ENCODE measurements at regions not wholly inside any gene's neighbourhood (a gene's known extent, or its start where the extent isn't known, plus 50 kb on each side); places are given as distances from the start of the nearest gene placed in this dataset.
"Not testable (repeated sequence)": the region's sequence is repeated elsewhere in the genome, so short reads cannot be mapped to it uniquely, and the experiment has no call there.

DNA sequence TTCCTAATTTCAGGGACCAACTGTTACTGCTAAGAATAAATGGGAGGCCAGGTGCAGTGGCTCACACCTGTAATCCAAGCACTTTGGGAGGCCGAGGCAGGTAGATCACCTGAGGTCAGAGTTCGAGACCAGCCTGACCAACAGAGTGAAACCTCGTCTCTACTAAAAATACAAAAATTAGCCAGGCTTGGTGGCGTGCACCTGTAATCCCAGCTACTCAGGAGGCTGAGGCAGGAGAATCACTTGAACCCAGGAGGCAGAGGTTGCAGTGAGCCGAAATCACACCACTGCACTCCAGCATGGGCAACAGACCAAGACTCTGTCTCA is 95.6 kb upstream of the CHD2 start:
- DNase-seq (ENCODE audit: low spot score): not testable (repeated sequence)

DNA sequence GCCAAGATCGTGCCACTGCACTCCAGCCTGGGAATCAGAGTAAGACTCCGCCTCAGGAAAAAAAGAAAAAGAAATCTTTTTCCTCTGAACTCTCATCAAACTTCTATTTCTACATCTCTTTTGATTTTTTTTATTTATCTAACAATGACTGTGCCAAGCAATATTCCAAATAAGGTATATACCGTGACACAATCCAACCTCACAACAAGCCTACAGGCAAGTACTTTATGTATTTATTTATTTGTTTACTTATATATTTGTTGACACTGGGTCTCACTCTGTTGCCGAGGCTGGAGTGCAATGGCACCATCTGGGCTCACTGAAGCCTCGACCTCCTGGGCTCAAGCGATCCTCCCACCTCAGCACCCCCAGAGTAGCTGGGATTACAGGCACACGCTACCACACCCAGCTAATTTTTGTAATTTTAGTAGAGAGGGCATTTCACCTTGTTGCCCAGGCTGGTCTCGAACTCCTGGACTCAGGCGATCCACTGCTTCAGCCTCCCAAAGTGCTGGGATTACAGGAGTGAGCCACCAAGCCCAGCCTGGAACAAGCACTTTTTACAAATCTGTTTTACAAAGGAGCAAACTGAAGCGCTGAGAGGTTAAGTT is 94.9 kb upstream of the CHD2 start:
- DNase-seq (ENCODE audit: low spot score): no peak

DNA sequence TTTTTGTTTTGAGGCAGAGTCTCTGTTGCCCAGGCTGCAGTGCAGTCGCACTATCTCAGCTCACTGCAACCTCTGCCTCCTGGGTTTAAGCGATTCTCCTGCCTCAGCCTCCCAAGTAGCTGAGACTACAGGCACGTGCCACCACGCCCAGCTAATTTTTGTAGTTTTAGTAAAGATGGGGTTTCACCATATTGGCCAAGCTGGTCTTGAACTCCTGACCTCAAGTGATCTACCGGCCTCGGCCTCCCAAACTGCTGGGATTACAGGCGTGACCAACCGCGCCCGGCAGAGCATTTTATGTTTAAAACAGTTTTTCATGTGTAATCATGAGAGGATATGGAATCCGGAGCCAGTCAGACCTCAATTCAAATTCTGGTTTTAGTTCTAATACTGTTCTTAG is 94.0 kb upstream of the CHD2 start:
- DNase-seq (ENCODE audit: low spot score): not testable (repeated sequence)

DNA sequence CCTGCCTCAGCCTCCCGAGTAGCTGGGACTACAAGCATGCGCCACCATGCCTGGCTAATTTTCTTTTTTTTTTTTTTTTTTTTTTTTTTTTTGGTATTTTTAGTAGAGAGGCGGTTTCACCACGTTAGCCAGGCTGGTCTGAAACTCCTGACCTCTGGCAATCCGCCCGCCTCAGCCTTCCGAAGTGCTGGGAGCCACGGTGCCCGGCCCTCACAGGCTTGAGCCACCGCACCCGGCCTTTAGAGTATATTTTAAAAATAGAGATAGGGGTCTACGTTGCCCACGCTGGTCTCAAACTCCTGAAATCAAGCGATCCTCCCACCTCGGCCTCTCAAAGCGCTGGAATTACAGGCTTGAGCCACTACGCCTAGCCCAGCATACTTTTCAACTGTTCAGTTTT is 93.4 kb upstream of the CHD2 start:
- DNase-seq (ENCODE audit: low spot score): no peak

DNA sequence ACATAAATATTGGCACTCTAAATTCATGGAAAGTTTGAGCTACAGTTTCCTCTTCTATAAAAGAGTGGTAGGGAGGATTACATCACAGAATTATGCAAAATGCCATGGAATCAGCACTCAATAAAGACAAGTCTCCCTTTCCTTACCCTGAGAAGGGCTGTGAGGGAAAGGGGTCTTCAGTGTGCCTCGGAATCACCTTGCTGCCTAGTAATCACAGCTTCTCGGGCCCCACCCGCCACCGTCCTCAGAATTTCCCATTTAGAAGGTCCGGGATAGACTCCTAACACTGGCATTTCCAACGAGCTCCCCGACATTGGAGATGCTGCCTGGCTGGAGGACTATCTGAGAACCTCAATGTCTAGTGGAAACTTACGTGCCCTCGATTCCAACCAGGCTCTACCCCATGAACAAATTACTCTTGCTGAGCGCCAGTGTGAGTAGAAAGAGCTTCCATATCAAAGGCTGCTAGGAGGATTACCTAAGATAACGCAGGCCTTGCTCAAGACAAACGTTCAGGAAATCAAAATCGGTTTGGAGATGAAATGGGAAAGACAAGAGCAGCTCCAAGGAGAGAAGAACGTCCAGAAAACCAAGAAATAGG is 92.1 kb upstream of the CHD2 start:
- peak; percentile 49 for DNase-seq (ENCODE audit: low spot score)

DNA sequence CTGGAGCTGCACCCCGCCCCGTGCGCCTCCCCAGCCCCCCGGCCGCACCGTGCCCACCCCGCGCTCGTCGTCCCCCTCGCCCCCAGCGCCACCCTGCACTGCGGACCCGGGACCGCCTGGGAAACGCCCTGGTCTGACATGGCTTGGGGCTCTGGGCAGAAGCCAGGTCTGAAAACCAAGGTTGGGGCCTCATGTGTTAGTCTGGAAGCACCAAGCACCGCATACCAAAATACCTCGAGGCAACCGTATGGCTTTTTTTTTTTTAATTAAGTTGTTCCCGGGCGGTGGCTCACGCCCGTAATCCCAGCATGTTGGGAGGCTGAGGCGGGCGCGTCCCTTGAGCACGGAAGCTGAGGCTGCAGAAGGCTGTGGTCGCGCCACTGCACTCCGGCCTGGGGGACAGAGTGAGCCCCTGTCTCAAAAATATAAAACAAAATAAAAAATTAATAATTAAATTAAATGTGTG is 91.5 kb upstream of the CHD2 start:
- no peak for DNase-seq (ENCODE audit: low spot score)

DNA sequence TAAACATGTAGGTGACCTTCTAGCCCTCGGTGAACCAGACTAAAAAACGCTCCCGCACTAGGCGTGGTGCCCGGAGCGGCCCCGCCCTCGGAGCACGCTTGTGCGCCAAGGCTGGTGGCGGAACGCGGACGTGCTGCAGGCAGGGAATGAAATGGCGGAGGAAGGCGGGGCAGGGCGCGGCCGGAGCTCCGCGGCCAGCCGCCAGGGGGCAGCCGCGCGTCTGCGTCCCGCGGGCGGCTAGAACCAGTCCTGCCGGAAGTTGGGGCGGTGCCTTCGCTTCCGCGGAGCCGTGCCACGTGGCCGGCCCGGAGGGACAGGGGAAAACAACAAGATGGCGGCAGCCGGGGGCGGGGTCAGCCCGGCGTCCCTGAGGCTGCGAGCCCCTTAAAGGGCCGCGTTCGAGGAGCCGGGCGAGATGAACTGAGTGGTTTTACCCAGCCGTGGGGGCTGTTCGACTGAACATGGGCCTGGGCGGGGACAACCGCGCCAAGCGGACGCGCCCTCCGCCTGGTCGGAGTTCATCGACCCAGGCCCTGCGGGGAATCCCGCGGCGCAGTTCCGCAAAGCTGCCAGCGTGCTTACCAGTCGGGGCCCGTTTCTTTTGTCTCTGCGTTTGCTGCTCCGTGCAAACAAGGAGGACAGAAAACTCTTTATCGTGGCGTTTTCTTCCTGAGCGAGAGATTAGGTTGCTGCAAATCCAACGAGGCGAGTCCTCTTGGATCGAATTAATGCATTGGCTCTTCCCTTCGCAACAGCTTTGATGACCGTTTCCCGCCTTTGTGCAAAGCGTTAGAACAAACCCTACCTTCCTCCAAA is 90.9 kb upstream of the CHD2 start:
- peak; percentile 96 for DNase-seq (ENCODE audit: low spot score)

DNA sequence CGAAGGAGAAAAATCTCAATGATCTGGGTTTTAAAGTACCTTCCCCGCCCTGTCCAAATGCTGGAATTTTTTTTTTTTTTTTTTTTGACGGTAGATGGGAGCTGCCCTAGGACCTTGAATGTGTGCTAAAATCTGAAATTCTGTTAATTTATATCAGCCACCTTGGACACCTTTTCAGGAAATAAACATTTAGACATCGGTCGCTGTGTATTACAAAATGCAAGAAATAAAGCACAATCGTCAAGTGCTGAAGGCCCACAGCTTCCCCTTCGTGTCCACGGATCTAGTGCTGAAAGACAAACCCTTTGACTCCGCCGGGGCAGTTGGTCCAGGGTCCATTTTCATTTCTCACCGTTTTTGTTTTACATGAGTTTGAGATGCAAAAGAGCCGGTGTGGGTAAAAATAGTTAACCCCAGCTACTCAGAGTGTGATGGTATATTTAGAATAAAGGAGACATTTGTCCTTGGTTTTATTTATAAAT is 90.2 kb upstream of the CHD2 start:
- DNase-seq (ENCODE audit: low spot score): peak; percentile 75

DNA sequence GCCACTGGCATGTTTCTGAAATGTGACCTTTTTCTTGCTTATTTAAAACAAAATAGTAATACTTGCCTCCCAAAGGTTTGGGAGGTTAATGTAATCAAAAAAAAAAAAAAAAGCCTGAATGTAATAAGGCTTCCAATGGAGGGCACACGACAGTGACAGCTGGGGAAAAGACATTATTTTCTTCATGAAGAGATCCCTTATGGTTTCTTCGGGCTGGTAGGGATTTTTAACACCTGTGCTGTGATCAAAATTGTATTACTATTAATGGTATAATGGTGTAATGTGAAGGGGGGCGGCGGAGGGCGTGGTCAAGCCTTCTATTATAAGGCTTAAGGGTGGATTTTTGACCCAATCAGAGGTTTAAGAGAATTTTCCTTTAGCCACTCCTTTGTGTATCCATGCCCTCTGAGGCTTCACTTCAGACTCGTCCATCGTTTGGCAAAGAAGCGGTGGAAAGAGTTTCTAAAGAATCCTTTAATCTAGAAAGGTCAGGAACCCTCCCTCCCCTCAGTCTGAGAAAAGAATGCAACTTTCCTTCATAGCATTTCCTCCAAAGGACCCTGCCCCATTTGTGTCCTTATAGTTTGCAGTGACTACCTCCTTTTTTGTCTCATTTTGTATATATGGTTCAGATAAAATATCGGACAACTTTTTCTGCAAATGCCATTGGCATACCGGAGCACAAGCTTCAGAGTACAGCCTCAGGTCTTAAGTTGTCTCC is 89.5 kb upstream of the CHD2 start:
- peak; percentile 61 for DNase-seq (ENCODE audit: low spot score)

DNA sequence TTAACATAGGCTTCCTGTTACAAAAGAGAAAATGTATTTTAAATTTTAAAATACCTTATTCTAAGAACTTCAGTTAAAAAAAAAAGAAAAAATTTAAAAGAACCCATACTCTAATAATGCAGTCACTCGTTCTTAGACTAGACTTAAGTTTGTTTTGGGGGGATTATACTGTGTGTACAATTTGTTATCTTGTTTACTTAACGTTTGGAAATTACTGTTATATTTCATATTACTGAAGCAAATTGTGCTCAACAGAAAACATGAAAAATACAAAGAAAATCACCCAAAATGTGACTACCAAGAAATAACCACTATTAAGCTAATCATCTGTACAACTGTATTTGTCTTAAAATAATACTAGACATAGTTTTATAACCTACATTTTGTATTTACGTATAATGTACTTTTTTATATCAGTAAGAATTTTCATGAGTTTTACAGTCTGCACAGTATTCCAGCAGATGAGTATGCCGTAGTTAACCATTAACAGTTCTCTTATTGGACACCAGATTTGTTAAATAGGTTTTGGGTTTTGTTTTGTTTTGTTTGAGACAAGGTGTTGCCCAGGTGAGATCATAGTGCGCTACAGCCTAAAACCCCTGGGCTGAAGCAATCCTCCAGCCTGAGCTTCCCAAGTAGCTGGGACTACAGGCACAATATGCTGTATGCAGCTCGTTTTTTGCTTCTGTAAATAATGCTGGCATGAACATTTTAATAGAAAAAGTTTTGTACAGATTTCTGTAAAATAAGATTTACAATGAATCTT is 88.8 kb upstream of the CHD2 start:
- DNase-seq (ENCODE audit: low spot score): no peak

DNA sequence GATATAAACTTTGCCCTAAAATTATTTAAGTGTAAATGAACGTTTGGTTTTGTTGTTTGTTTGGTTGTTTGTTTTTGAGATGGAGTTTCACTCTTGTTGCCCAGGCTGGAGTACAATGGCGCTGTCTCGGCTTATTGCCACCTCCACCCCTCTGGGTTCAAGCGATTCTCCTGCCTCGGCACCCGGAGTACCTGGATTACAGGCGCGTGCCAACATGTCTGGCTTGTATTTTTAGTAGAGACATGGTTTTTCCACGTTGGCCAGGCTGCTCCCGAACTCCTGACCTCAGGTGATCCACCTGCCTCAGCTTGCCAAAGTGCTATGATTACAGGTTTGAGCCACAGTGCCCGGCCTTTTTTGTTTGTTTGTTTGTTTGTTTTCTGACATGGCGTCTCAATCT is 87.9 kb upstream of the CHD2 start:
- DNase-seq (ENCODE audit: low spot score): no peak

DNA sequence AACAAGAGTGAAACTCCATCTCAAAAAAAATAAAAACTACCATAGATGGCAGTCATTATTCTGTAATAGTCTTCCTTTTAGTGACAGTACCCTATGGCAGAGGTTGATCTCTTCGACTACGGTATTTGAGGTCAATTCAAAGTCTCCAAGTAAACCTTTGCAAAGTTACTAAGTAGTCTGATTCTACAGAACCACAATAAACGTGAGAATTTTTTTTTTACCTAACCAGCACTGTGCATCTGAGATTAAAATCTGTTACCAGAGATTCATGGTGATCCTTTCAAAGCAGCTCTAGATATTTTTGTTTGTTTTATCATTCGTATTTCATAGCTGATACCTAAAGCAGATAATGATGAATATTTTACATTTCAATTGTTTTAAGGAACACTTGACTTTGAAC is 86.6 kb upstream of the CHD2 start:
- no peak for DNase-seq (ENCODE audit: low spot score)

DNA sequence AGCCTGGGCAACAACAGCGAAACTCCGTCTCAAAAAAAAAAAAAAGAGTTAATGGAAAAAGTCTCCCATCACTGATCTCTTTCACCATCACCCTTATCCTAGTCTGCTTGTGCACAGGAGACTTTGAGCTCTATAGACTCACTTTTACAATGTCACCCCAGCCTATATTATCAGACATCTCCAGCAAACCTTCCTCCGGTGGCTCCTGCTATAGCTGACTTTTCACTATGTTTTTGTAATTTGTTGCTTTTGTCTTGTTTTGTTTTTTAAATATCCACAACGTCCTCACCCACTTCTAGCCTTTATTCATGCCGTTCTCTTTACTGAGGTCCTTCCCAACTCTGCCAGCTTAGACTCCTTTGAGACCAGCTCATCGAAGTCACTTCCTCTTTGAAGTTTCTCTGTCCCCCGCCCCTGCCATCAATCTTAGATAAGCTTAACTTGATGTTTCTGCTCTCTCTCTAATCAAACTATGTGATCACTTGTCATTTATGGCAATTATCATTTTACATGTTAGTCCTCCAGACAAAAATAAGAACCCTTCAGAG is 82.7 kb upstream of the CHD2 start:
- DNase-seq (ENCODE audit: low spot score): no peak

DNA sequence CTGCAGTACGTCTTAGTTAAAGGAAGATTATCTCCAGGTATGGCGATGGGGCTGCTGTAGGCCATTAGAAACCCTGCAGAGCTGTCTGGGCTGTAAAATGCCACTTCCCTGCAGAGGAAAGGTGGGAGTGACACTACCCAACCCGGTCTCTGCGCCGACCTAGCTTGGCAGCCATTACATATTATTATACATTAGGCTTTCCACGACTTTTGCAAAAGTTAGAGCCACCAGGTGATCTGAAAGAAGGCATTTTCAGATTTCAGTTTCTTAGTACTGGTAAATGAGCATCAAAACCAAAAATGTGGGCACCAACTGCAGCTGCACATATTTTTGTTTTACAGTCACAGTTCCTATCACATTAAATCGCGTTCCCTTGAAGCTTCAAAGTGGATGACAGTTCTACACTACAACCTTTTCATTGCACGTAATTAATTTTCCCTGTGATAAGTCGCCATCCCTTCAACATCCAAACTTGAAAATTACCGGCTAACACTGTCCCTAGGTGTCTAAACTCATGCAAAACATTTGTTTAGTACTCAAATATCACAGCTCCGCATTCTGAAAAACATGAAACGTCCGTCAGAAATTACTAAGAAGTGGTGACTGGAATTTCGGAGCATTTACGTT is 81.4 kb upstream of the CHD2 start:
- no peak for DNase-seq (ENCODE audit: low spot score)

DNA sequence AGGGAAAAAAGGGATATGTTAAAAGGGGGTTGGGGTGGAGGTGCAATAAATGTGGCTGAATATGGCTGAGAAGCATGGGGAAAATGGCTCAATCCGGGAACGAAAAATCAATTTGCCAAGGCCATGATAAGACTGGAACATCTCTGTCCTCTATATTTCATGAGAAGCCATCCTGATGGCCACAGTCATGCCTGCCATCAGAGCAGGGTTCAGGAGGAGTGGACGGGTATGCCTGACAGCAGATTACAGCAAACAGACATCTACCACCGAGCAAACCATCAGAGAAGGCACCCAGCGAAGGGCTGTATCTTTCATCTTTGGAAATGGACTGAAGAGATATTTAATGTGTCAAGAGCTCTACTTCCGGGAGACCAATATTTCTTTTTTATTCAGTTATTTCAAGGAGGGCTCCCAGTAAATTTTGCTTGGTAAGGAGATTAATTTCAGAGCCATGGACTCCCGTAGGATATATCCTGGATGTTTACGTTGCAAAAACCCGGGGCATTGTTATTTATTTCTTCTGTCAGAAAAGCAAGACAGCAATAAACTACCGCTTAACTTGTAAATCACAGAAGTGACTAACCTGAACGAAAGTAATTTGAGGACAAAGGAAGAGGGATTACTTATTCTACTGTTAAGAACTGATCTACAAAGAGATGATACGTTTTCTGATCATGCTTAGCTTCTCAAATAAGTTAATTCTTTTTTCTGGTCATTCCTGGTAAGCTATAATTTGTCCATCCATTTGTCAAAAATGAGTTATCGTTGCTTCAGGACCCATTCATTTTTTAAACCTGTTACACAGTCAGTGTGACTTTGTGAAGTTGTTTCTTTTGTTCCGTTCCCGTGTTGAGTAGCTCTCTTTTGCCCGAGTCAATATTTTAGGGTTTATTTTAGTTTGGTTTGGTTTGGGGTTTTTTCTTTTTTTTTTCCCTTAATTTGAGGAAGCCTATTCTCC is 80.6 kb upstream of the CHD2 start:
- DNase-seq (ENCODE audit: low spot score): peak; percentile 55

DNA sequence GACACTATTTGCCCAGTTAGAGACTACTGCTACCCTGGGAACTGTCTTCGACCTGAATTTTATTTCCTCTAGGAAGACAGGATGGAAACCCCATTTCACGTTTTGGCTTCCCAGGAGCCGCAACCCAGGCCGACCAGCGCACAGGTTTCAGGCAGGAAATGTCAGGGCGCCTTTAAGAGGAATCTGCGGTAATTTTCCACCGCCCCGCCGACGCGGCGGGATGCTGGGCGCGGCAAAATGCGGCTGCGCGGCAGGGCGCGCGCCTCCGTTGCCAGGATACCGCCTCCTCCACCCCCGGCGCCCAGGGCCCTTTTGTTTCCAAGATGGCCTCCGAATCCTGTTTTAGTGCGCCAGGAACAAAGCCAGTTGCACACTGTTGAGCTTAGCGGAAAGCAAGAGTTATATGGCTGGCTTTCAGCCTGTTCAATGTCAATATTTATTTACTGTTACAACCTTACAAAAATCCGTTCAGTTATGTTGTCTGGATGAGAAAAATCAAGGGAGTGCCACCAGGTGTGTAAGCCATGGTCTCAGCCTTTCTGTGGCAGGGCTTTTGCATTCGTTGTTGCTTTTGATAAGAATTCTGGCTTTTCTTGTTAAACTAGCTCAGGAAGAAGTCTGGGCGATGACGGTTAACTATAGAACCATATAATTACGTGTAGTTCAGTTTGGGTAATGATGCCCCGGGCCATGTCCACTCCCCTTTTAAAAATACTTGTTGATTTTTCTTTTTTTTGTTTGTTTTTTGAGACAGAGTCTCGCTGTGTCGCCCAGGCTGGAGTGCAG is 79.7 kb upstream of the CHD2 start:
- peak; percentile 95 for DNase-seq (ENCODE audit: low spot score)

DNA sequence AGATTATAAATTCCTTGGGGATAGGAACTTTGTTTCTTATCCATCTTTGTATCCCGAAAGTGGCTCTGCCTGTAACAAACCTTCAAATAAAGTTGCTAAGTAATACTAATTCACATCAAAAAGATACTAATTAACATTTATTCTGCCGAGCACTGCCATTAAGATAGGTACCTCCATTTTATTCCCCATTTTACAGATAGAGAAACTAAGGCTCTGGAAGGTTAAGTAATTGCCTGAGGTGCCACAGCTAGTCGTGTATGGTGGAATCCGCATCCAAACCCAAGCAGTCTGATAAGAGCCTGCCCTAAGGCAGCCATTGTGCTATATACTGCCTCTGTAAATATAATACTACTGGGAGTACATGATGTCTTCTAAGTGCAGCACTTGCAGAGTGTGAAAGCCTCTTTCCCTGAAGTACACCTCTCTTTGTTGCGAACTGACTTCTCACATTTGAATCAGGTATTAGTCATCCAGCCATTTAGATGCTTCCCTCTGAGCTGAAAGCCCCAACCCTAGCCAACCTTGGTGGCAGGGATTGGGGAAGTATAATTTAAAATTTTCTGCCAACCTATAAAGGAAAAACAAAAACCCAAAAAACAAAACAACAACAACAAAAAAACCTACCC is 78.5 kb upstream of the CHD2 start:
- no peak for DNase-seq (ENCODE audit: low spot score)
